Tibial nerve (tissue), 4 donors: ENCODE measurements at regions not wholly inside any gene's neighbourhood (a gene's known extent, or its start where the extent isn't known, plus 50 kb on each side); places are given as distances from the start of the nearest gene placed in this dataset.

Experiments
- DNase-seq, 2 donors: peaks; one replicate each; pipeline ENCODE4 v3.0.0-alpha.2; 2019; ENCODE audit warnings: low spot score in 2 of 2
- H3K27ac ChIP-seq, 4 donors: fragments of 200-600 bp; sonication (generic) in 3 of 4; one replicate each; pipeline ENCODE4 v1.5.1; 2017 to 2019; ENCODE audit warnings: mild to moderate bottlenecking in 1 of 4
- H3K27me3 ChIP-seq, 2 donors: fragments of 200-600 bp; sonication (generic) in 1 of 2; one replicate each; pipeline versions ENCODE4 v1.5.1 to v1.6.0; 2017 to 2019
- H3K36me3 ChIP-seq, 3 donors: fragments of 200-600 bp; sonication (generic); one replicate each; pipeline ENCODE4 v1.5.1; 2018 to 2019
- H3K4me1 ChIP-seq, 4 donors: fragments of 200-600 bp; sonication (generic) in 3 of 4; one replicate each; pipeline ENCODE4 v1.5.1; 2017 to 2019
- H3K4me3 ChIP-seq, 4 donors: fragments of 200-600 bp; sonication (generic) in 3 of 4; one replicate each; pipeline ENCODE4 v1.5.1; 2017 to 2019; ENCODE audit warnings: mild to moderate bottlenecking in 1 of 4, moderate library complexity in 1 of 4
- H3K9me3 ChIP-seq, 4 donors: fragments of 200-600 bp; sonication (generic) in 3 of 4; one replicate each; pipeline ENCODE4 v1.5.1; 2017 to 2019
- EP300 ChIP-seq, 2 donors: sonication (generic); formaldehyde crosslinking; IDR thresholded peaks; one replicate each; pipeline ENCODE4 v1.6.1; 2017; ENCODE audit warnings: antibody characterized with exemption in 2 of 2, mild to moderate bottlenecking in 1 of 2
- POLR2A ChIP-seq, 2 donors: fragments of 450-650 bp; IDR thresholded peaks; one replicate each; pipeline ENCODE4 v1.6.1; 2017; ENCODE audit warnings: antibody characterized with exemption in 2 of 2, mild to moderate bottlenecking in 2 of 2, moderate library complexity in 2 of 2
- WGBS, 2 donors: methylation state at CpG; one replicate each; pipeline ENCODE4 v1.1.5; 2018; 5-methylcytosine and 5-hydroxymethylcytosine counted together
- TF ChIP-seq, protein P1 (sequence below), 5 experiments: fragments of 200-600 bp in 3 of 5; fragments of 450-650 bp in 2 of 5; sonication (generic) in 3 of 5; IDR thresholded peaks; one replicate each; pipeline ENCODE4 v1.5.1; 2016 to 2019; ENCODE audit warnings: antibody characterized with exemption in 5 of 5, mild to moderate bottlenecking in 3 of 5, moderate library complexity in 2 of 5

DNA sequence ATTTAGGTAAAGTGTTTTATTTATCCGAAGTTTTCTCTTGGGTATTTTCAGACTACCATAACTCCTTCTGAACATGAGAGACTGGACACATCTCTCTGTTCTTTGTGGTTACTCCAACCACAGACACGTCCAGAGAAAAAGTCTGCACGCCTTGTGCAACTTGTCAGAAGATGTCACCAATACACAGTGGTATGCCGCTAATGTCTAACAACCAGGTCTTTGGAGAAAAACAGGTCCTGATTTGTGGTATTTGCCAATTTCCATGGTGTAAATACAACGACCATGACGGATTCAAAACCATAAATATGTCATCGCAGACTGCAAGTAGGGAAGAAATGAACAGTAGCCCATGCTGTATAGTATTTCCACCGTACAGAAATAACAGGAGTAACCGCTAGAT lies 620.6 kb upstream of the ID2 start:
- Histone ChIP-seq H3K4me3 (no peak overlapping the region), H3K9me3 (peaks cover 0 to 5% (median 0%) of the 10 kb centered on the region in 4 donors), H3K27me3 (no peaks in the 10 kb centered on the region), H3K36me3 (no peaks in the 10 kb centered on the region), H3K27ac (no peak overlapping the region), H3K4me1 (peaks cover 0 to 2% (median 0%) of the 10 kb centered on the region in 4 donors)
- WGBS, 2 donors = 80 to 84% methylated on average over 9 of the region's 9 CpGs
- DNase-seq = no peak
- no peak for TF ChIP-seq POLR2A (IDR thresholded peaks at IDR 0.05)
- TF ChIP-seq, protein P1, sequence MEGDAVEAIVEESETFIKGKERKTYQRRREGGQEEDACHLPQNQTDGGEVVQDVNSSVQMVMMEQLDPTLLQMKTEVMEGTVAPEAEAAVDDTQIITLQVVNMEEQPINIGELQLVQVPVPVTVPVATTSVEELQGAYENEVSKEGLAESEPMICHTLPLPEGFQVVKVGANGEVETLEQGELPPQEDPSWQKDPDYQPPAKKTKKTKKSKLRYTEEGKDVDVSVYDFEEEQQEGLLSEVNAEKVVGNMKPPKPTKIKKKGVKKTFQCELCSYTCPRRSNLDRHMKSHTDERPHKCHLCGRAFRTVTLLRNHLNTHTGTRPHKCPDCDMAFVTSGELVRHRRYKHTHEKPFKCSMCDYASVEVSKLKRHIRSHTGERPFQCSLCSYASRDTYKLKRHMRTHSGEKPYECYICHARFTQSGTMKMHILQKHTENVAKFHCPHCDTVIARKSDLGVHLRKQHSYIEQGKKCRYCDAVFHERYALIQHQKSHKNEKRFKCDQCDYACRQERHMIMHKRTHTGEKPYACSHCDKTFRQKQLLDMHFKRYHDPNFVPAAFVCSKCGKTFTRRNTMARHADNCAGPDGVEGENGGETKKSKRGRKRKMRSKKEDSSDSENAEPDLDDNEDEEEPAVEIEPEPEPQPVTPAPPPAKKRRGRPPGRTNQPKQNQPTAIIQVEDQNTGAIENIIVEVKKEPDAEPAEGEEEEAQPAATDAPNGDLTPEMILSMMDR (IDR thresholded peaks at IDR 0.05) = no peak
- TF ChIP-seq EP300 (IDR thresholded peaks at IDR 0.05) = no peak

DNA sequence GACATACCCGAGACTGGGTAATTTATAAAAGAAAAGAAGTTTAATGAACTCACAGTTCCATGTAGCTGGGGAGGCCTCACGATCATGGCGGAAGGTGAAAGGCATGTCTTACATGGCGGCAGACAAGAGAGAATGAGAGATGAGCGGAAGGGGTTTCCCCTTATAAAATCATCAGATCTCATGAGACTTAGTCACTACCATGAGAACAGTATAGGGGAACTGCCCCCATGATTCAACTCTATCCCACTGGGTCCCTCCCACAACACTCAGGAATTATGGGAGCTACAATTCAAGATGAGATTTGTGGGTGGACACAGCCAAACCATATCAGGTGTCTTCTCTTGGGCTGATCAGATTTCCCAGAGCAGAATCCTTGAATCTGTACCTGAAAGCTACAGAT lies 617.3 kb upstream of the ID2 start:
- Histone ChIP-seq H3K27ac (no peak overlapping the region), H3K4me1 (no peaks in the 10 kb centered on the region), H3K27me3 (no peaks in the 10 kb centered on the region), H3K36me3 (no peaks in the 10 kb centered on the region), H3K4me3 (no peak overlapping the region), H3K9me3 (no peaks in the 10 kb centered on the region)
- 97% methylated on average over 5 of the region's 5 CpGs for WGBS, 2 donors
- DNase-seq = no peak
- TF ChIP-seq, protein P1 (IDR thresholded peaks at IDR 0.05) = no peak
- TF ChIP-seq POLR2A (IDR thresholded peaks at IDR 0.05) = no peak
- no peak for TF ChIP-seq EP300 (IDR thresholded peaks at IDR 0.05)

DNA sequence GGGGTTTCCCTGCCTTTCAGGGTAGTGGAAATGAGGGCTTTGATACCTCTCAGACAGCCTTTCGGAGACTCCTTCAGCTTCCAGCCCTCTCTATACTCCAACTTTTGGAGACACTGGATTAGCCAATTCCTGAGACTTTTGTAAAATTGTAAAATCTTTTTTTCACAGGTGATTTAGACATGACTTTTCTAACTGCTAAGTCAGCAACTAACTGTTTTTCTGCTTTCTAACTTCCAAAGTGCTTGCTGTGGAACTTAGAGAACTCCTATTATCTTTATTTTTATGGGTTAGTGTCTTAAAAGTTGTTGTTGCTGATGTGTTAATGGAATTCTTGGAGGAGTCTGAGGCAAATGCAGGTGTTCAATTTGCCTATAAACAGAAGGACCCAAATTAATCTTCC lies 616.7 kb upstream of the ID2 start:
- no peaks in the 10 kb centered on the region for H3K27me3 ChIP-seq
- 93 to 100% methylated on average over 1 of the region's 1 CpG for WGBS, 2 donors
- H3K36me3 ChIP-seq = no peaks in the 10 kb centered on the region
- H3K4me3 ChIP-seq = no peak overlapping the region
- TF ChIP-seq POLR2A (IDR thresholded peaks at IDR 0.05) (no peak), EP300 (IDR thresholded peaks at IDR 0.05) (no peak)
- TF ChIP-seq, protein P1 (IDR thresholded peaks at IDR 0.05) = no peak
- H3K9me3 ChIP-seq = no peaks in the 10 kb centered on the region
- no peak overlapping the region for H3K27ac ChIP-seq
- DNase-seq = no peak
- no peaks in the 10 kb centered on the region for H3K4me1 ChIP-seq

DNA sequence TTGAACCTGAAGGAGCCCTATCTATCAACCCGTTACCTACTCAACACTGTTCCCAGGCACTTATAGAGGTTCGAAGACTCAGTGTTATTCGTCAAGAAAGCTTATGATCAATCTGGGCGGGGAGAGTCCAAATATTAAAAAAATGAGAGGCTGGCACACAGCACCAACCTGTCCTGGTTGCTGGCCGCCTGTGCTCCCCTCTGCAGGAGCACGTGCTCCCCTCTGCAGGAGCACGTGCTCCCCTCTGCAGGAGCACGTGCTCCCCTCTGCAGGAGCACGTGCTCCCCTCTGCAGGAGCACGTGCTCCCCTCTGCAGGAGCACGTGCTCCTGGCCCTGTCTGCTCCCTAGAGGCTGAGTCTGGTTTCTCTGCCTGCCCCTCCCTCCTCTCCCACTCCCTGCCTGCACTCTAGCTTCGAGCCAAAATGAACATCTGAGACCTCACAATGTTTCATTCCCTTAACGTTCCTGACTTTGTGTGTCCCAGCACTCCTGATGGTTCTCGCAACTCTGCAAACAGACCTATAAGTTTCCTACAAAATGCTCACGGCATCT lies 614.0 kb upstream of the ID2 start:
- H3K9me3 ChIP-seq = no peaks in the 10 kb centered on the region
- no peak overlapping the region for H3K27ac ChIP-seq
- TF ChIP-seq POLR2A (IDR thresholded peaks at IDR 0.05) (no peak), EP300 (IDR thresholded peaks at IDR 0.05) (no peak)
- TF ChIP-seq, protein P1 (IDR thresholded peaks at IDR 0.05) = no peak
- no peaks in the 10 kb centered on the region for H3K4me1 ChIP-seq
- DNase-seq = no peak
- H3K36me3 ChIP-seq = no peaks in the 10 kb centered on the region
- no peaks in the 10 kb centered on the region for H3K27me3 ChIP-seq
- 79 to 83% methylated on average over 11 to 15 of the region's 15 CpGs for WGBS, 2 donors
- H3K4me3 ChIP-seq = no peak overlapping the region

DNA sequence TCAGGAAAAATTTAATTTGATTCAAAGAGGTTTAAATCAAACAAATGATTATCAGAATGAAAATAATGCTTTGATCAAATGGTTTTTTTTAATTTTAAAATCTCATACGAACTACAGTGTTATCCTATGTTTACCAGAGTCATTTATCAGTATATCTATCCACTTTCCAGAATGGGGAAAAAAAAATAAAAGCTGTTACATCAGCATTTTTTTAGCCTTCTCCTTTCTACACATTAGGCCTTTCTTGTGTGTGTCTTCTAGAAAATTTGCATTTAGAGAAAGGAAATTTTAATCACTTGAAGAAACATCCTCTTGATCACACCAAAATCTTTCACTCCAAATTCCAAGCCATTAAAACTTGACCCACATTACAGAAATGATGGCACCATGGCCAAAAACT lies 608.9 kb upstream of the ID2 start:
- H3K27me3 ChIP-seq = no peaks in the 10 kb centered on the region
- no peak for DNase-seq
- no peak overlapping the region for H3K27ac ChIP-seq
- no peaks in the 10 kb centered on the region for H3K9me3 ChIP-seq
- TF ChIP-seq EP300 (IDR thresholded peaks at IDR 0.05) (no peak), POLR2A (IDR thresholded peaks at IDR 0.05) (no peak)
- TF ChIP-seq, protein P1 (IDR thresholded peaks at IDR 0.05) = no peak
- WGBS, 2 donors = 65 to 86% methylated on average over 1 of the region's 1 CpG
- no peaks in the 10 kb centered on the region for H3K4me1 ChIP-seq
- H3K4me3 ChIP-seq = no peak overlapping the region
- no peaks in the 10 kb centered on the region for H3K36me3 ChIP-seq
